GM23338 (cell line): ENCODE measurements at regions not wholly inside any gene's neighbourhood (a gene's known extent, or its start where the extent isn't known, plus 50 kb on each side); places are given as distances from the start of the nearest gene placed in this dataset.

Source experiments
- ATAC-seq: fragments of 200-7000 bp; cut with Tn5 transposase; 3 replicates; pipeline ENCODE4 v1.9.1; 2020
- DNase-seq: peaks from one replicate; pipeline ENCODE4 v3.0.0-alpha.2; 2015; ENCODE audit warnings: low spot score
- H2AFZ ChIP-seq: fragments of 200-600 bp; sonication (generic); 2 replicates; pipeline ENCODE4 v1.8.0; 2016; ENCODE audit warnings: antibody characterized with exemption, mild to moderate bottlenecking, moderate library complexity
- H3F3A ChIP-seq: fragments of 200-600 bp; sonication (generic); replicated peaks from 2 replicates; pipeline ENCODE4 v1.8.0; 2017; ENCODE audit warnings: antibody characterized with exemption, mixed run types, low read depth
- H3K27ac ChIP-seq: fragments of 200-600 bp; sonication (generic); 2 replicates; pipeline ENCODE4 v1.6.1; 2016; ENCODE audit warnings: low read depth
- H3K27me3 ChIP-seq: fragments of 200-600 bp; sonication (generic); 2 replicates; pipeline ENCODE4 v1.8.0; 2016; ENCODE audit warnings: mild to moderate bottlenecking, mixed run types, moderate library complexity; ENCODE audit not compliant: insufficient read depth
- H3K36me3 ChIP-seq: fragments of 200-600 bp; sonication (generic); 2 replicates; pipeline ENCODE4 v1.8.0; 2016; ENCODE audit warnings: mild to moderate bottlenecking; ENCODE audit not compliant: insufficient read depth
- H3K4me1 ChIP-seq: fragments of 200-600 bp; sonication (generic); 2 replicates; pipeline ENCODE4 v1.8.0; 2016; ENCODE audit warnings: mild to moderate bottlenecking, moderate library complexity; ENCODE audit not compliant: insufficient read depth
- H3K4me2 ChIP-seq: fragments of 200-600 bp; sonication (generic); 2 replicates; pipeline ENCODE4 v1.7.1; 2017; ENCODE audit warnings: mixed run types
- H3K4me3 ChIP-seq: fragments of 200-600 bp; sonication (generic); 2 replicates; pipeline ENCODE4 v1.6.1; 2016; ENCODE audit warnings: mixed run types
- H3K79me2 ChIP-seq: fragments of 200-600 bp; sonication (generic); replicated peaks from 2 replicates; pipeline ENCODE4 v1.8.0; 2017; ENCODE audit warnings: mild to moderate bottlenecking; ENCODE audit not compliant: insufficient read depth
- H3K9me2 ChIP-seq: fragments of 200-600 bp; sonication (generic); 2 replicates; pipeline ENCODE4 v1.8.0; 2017; ENCODE audit not compliant: insufficient read depth
- H4K20me1 ChIP-seq: fragments of 200-600 bp; sonication (generic); replicated peaks from 2 replicates; pipeline ENCODE4 v1.8.0; 2017; ENCODE audit warnings: mild to moderate bottlenecking; ENCODE audit not compliant: insufficient read depth
- H3K27ac Mint-ChIP-seq: 2 replicates; pipeline ENCODE4 v1.8.0; 2020; ENCODE audit warnings: inconsistent platforms, mild to moderate bottlenecking, moderate library complexity, mixed read lengths
- H3K27me3 Mint-ChIP-seq: 3 replicates; pipeline ENCODE4 v1.8.0; 2022; ENCODE audit warnings: low read depth, mild to moderate bottlenecking, moderate library complexity, mixed read lengths, inconsistent platforms; ENCODE audit not compliant: insufficient read depth, poor library complexity
- H3K36me3 Mint-ChIP-seq: 3 replicates; pipeline ENCODE4 v1.8.0; 2021; ENCODE audit warnings: low read depth, mild to moderate bottlenecking, inconsistent platforms, moderate library complexity, mixed read lengths
- H3K4me1 Mint-ChIP-seq: 3 replicates; pipeline ENCODE4 v1.8.0; 2020; ENCODE audit warnings: mild to moderate bottlenecking, inconsistent platforms, mixed read lengths
- H3K4me3 Mint-ChIP-seq: 3 replicates; pipeline ENCODE4 v1.8.0; 2021; ENCODE audit warnings: moderate library complexity, mild to moderate bottlenecking, inconsistent platforms, mixed read lengths
- H3K9me3 Mint-ChIP-seq: 3 replicates; pipeline ENCODE4 v1.8.0; 2020; ENCODE audit warnings: moderate library complexity, mild to moderate bottlenecking, inconsistent platforms, mixed read lengths
- CREB1 ChIP-seq: fragments of 250-450 bp; sonication (Bioruptor Pico); IDR thresholded peaks from 2 replicates; pipeline ENCODE4 v1.5.0; 2020; ENCODE audit warnings: low read depth, mild to moderate bottlenecking, moderate library complexity
- CTCF ChIP-seq, 2 experiments: fragments of 200-600 bp in 1 of 2; sonication (generic) in 1 of 2; conservative IDR thresholded peaks; 2 replicates each; pipeline versions ENCODE4 v1.5.1 to v1.6.1; 2016 to 2017; ENCODE audit warnings: antibody characterized with exemption in 2 of 2, low read depth in 2 of 2, mild to moderate bottlenecking in 2 of 2, moderate library complexity in 1 of 2
- ETS1 ChIP-seq: IDR thresholded peaks from 2 replicates; pipeline ENCODE4 v1.6.1; 2016; ENCODE audit warnings: antibody characterized with exemption
- EZH2 ChIP-seq: fragments of 200-600 bp; sonication (generic); IDR thresholded peaks from one replicate; pipeline ENCODE4 v1.8.0; 2017; ENCODE audit warnings: antibody characterized with exemption, mild to moderate bottlenecking, low read depth; ENCODE audit not compliant: unreplicated experiment
- EZH2phosphoT487 ChIP-seq: fragments of 200-600 bp; sonication (generic); IDR thresholded peaks from one replicate; pipeline ENCODE4 v1.8.1; 2018; ENCODE audit warnings: antibody characterized with exemption; ENCODE audit not compliant: unreplicated experiment
- JUNB ChIP-seq: IDR thresholded peaks from one replicate; pipeline ENCODE4 v1.6.1; 2016; ENCODE audit warnings: antibody characterized with exemption; ENCODE audit not compliant: unreplicated experiment
- NANOG ChIP-seq: IDR thresholded peaks from 2 replicates; pipeline ENCODE4 v1.6.1; 2016; ENCODE audit warnings: antibody characterized with exemption, borderline replicate concordance
- POLR2AphosphoS5 ChIP-seq: IDR thresholded peaks from 2 replicates; pipeline ENCODE4 v1.6.1; 2016; ENCODE audit warnings: antibody characterized with exemption, low read depth
- REST ChIP-seq: IDR thresholded peaks from one replicate; pipeline ENCODE4 v1.6.1; 2018; ENCODE audit warnings: antibody characterized with exemption; ENCODE audit not compliant: unreplicated experiment
- STAT1 ChIP-seq: IDR thresholded peaks from one replicate; pipeline ENCODE4 v1.6.1; 2016; ENCODE audit warnings: antibody characterized with exemption; ENCODE audit not compliant: unreplicated experiment
- ZNF114 ChIP-seq: fragments of 250-450 bp; sonication (Bioruptor Pico); IDR thresholded peaks from 2 replicates; pipeline ENCODE4 v1.5.0; 2020; ENCODE audit warnings: mild to moderate bottlenecking, moderate library complexity
- ZNF331 ChIP-seq: fragments of 250-450 bp; sonication (Bioruptor Pico); IDR thresholded peaks from 2 replicates; pipeline ENCODE4 v1.5.0; 2020; ENCODE audit warnings: low read depth, mild to moderate bottlenecking, moderate library complexity
- ZNF462 ChIP-seq: fragments of 250-450 bp; sonication (Bioruptor Pico); IDR thresholded peaks from 2 replicates; pipeline ENCODE4 v1.5.0; 2020; ENCODE audit warnings: mild to moderate bottlenecking, moderate library complexity

- no peak overlapping the region for H3K4me3 ChIP-seq
- H4K20me1 ChIP-seq: no peaks in the 10 kb centered on the region
- H3K9me2 ChIP-seq: peaks cover 8% of the 10 kb centered on the region
- H3K4me3 Mint-ChIP-seq: no peak overlapping the region
- ATAC-seq (no peak), DNase-seq (no peak)
- no peak overlapping the region for H3K27ac Mint-ChIP-seq
- peaks cover 18% of the 10 kb centered on the region for H3K4me1 Mint-ChIP-seq
- no peak for TF ChIP-seq NANOG
- no peak for TF ChIP-seq REST
- TF ChIP-seq ZNF331 (CRISPR knock-in tag): no peak
- TF ChIP-seq ZNF462 (CRISPR knock-in tag): no peak
- TF ChIP-seq POLR2AphosphoS5: no peak
- no peak for TF ChIP-seq ETS1
- TF ChIP-seq EZH2: no peak
- no peak for TF ChIP-seq CTCF (conservative IDR thresholded peaks at IDR 0.05; ENCODE audit: low read depth in 2 of 2)
- no peak for TF ChIP-seq EZH2phosphoT487
- TF ChIP-seq JUNB: no peak
- no peak for TF ChIP-seq CREB1 (CRISPR knock-in tag)
- no peak for TF ChIP-seq STAT1
- no peak for TF ChIP-seq ZNF114 (CRISPR knock-in tag)
- peaks cover 5% of the 10 kb centered on the region for H3K27me3 Mint-ChIP-seq
- no peaks in the 10 kb centered on the region for H3K79me2 ChIP-seq
- no peaks in the 10 kb centered on the region; the same call in 2 of the 3 replicates for H3K36me3 Mint-ChIP-seq
- H3K36me3 ChIP-seq: no peaks in the 10 kb centered on the region
- no peaks in the 10 kb centered on the region for H3F3A ChIP-seq
- no peak overlapping the region for H2AFZ ChIP-seq
- no peaks in the 10 kb centered on the region for H3K27me3 ChIP-seq
- no peak overlapping the region for H3K27ac ChIP-seq
- H3K9me3 Mint-ChIP-seq: no peaks in the 10 kb centered on the region; the same call in 1 of the 3 replicates
- no peak overlapping the region for H3K4me2 ChIP-seq
- H3K4me1 ChIP-seq: peaks cover 9% of the 10 kb centered on the region
Measured at GRCh38 chr2:129752686-129753085, 226.8 kb upstream of the RAB6C start.
